Esophagus squamous epithelium (tissue), 5 donors: ENCODE measurements at regions not wholly inside any gene's neighbourhood (a gene's known extent, or its start where the extent isn't known, plus 50 kb on each side); places are given as distances from the start of the nearest gene placed in this dataset.

Source experiments
- DNase-seq: peaks from one replicate; lab custom pipeline; 2025; lab: John Stamatoyannopoulos, UW
- H3K27ac ChIP-seq, 4 donors: fragments of 200-600 bp; sonication (generic); one replicate each; pipeline ENCODE4 v1.5.1; 2016 to 2019; ENCODE audit warnings: mild to moderate bottlenecking in 1 of 4
- H3K27me3 ChIP-seq, 4 donors: fragments of 200-600 bp; sonication (generic); 1 replicate in 3 of 4; 2 replicates in 1 of 4; pipeline versions ENCODE4 v1.5.1 to v1.6.0; 2017 to 2021; ENCODE audit warnings: antibody characterized with exemption in 1 of 4
- H3K36me3 ChIP-seq, 3 donors: fragments of 200-600 bp; sonication (generic); one replicate each; pipeline ENCODE4 v1.5.1; 2016 to 2019
- H3K4me1 ChIP-seq, 3 donors: fragments of 200-600 bp; sonication (generic); one replicate each; pipeline ENCODE4 v1.5.1; 2017 to 2019
- H3K4me3 ChIP-seq, 4 donors: fragments of 200-600 bp; sonication (generic); 1 replicate in 3 of 4; 2 replicates in 1 of 4; pipeline ENCODE4 v1.5.1; 2016 to 2019; ENCODE audit warnings: mild to moderate bottlenecking in 2 of 4, moderate library complexity in 1 of 4
- H3K9me3 ChIP-seq, 3 donors: fragments of 200-600 bp; sonication (generic); one replicate each; pipeline ENCODE4 v1.5.1; 2016 to 2019
- POLR2A ChIP-seq, 4 donors: fragments of 450-650 bp; IDR thresholded peaks; one replicate each; pipeline ENCODE4 v1.6.1; 2017; ENCODE audit warnings: antibody characterized with exemption in 4 of 4, mild to moderate bottlenecking in 4 of 4, moderate library complexity in 3 of 4
- whole genome bisulfite sequencing, 2 donors: methylation state at CpG; one replicate each; pipeline ENCODE4 v1.1.5; 2018; 5-methylcytosine and 5-hydroxymethylcytosine counted together
- intact Hi-C: fragments of 100-400 bp; cut with DNase I; formaldehyde crosslinking; loops from one replicate; pipeline ENCODE4 v1.15.0; 2022
- TF ChIP-seq, protein P1 (sequence below), 6 experiments: fragments of 450-650 bp in 4 of 6; fragments of 200-600 bp in 2 of 6; sonication (generic) in 2 of 6; IDR thresholded peaks; one replicate each; pipeline ENCODE4 v1.5.1; 2016 to 2019; ENCODE audit warnings: antibody characterized with exemption in 6 of 6, mild to moderate bottlenecking in 4 of 6, moderate library complexity in 4 of 6
- donor health status: DM: yes; HTN: yes; CAD: no.

DNA sequence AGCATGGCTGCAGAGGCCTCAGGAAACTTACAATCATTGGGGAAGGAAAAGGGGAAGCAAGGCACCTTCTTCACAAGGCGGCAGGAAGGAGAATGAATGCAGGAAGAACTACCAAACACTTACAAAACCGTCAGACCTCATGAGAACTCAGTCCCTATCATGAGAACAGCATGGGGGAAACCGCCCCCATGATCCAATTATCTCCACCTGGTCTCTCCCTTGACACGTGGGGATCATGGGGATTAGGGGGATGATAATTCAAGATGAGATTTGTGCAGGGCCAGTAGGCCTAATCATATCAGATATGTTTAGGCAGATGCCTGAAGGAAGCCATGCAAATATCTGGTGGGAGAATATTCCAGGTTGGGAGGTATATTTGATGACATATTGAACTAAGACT lies 1176.4 kb upstream of the CDH18 start:
- H3K9me3 ChIP-seq = no peaks in the 10 kb centered on the region
- intact Hi-C loops = no loop called here
- H3K4me1 ChIP-seq = no peaks in the 10 kb centered on the region
- TF ChIP-seq, protein P1, sequence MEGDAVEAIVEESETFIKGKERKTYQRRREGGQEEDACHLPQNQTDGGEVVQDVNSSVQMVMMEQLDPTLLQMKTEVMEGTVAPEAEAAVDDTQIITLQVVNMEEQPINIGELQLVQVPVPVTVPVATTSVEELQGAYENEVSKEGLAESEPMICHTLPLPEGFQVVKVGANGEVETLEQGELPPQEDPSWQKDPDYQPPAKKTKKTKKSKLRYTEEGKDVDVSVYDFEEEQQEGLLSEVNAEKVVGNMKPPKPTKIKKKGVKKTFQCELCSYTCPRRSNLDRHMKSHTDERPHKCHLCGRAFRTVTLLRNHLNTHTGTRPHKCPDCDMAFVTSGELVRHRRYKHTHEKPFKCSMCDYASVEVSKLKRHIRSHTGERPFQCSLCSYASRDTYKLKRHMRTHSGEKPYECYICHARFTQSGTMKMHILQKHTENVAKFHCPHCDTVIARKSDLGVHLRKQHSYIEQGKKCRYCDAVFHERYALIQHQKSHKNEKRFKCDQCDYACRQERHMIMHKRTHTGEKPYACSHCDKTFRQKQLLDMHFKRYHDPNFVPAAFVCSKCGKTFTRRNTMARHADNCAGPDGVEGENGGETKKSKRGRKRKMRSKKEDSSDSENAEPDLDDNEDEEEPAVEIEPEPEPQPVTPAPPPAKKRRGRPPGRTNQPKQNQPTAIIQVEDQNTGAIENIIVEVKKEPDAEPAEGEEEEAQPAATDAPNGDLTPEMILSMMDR (IDR thresholded peaks at IDR 0.05) = no peak
- no peak for TF ChIP-seq POLR2A (IDR thresholded peaks at IDR 0.05)
- 52 to 53% methylated on average over 4 of the region's 4 CpGs for WGBS, 2 donors
- no peak for DNase-seq
- no peaks in the 10 kb centered on the region for H3K27me3 ChIP-seq
- no peak overlapping the region for H3K4me3 ChIP-seq
- H3K36me3 ChIP-seq = no peaks in the 10 kb centered on the region
- H3K27ac ChIP-seq = no peak overlapping the region

DNA sequence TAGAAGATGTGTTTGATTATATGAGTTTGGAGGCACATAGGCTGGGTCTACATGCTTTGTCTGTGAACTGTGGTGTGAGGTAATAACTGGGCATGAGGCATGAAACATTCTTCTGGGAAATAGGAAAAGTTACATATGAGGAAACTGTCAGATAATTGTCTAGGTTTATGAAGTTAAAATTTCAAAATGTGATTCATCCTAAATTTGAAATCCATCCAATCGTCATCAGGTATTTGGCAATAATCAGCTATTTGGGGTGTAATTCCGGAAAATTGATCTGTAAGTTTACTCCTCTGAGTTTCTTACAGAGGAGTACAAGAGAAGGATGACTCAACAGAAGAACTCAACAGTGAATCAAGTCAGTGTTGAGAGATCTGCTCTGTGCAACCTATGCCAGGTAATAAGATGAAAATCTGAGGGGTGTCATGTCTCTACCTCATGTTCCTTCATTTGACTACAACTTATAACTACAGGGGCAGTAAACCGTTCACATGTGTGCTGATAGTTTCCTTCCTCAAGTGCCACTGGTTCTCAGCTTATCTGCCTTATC lies 1171.6 kb upstream of the CDH18 start:
- Histone ChIP-seq H3K36me3 (no peaks in the 10 kb centered on the region), H3K4me3 (no peak overlapping the region), H3K9me3 (no peaks in the 10 kb centered on the region), H3K27me3 (no peaks in the 10 kb centered on the region), H3K27ac (no peak overlapping the region), H3K4me1 (no peaks in the 10 kb centered on the region)
- intact Hi-C loops = no loop called here
- 62 to 64% methylated on average over 3 of the region's 3 CpGs for WGBS, 2 donors
- TF ChIP-seq, protein P1 (IDR thresholded peaks at IDR 0.05) = no peak
- no peak for TF ChIP-seq POLR2A (IDR thresholded peaks at IDR 0.05)
- DNase-seq = no peak

DNA sequence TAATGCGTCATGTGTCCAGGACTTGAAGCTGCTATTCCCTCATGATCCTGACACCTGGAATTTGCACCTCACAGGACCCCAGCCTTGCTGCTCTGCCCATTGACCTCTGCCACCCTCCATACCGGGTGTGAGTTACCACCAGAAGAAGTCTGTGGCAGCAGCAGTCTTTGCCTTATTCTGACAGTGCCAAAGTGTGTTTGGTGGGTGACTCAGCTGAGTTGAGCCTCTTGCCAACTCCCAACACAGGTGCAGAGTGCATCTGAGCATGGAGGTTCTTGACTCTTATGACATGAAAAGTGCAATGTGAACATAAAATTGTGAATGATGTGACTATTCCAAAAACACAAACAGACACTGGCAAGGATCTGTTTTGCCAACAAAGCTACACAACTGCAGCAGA lies 1166.5 kb upstream of the CDH18 start:
- no peaks in the 10 kb centered on the region for H3K36me3 ChIP-seq
- TF ChIP-seq, protein P1 (IDR thresholded peaks at IDR 0.05) = no peak
- TF ChIP-seq POLR2A (IDR thresholded peaks at IDR 0.05) = no peak

DNA sequence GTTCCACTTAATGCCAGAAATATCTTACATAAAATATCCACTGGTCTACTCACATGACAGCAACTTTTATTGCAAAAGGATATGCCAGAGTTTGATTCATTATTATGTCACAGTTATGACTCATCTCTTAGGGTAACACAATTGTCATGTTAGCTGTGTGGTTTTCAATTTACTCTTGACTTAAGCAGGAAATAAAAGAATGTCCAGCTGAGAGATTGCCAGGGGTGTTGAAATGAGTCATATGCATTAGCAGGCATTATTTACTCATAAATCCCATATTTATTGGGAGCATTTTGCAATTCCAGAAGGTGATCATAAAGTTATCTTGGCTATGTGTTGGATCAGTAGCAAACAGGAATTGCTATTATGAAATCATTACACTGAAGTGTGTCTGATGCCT lies 1164.6 kb upstream of the CDH18 start:
- intact Hi-C loops = no loop called here
- no peaks in the 10 kb centered on the region for H3K36me3 ChIP-seq
- no peak for DNase-seq
- no peak overlapping the region for H3K27ac ChIP-seq
- H3K9me3 ChIP-seq = no peaks in the 10 kb centered on the region
- H3K4me1 ChIP-seq = no peaks in the 10 kb centered on the region
- TF ChIP-seq, protein P1 (IDR thresholded peaks at IDR 0.05) = no peak
- TF ChIP-seq POLR2A (IDR thresholded peaks at IDR 0.05) = no peak
- no peak overlapping the region for H3K4me3 ChIP-seq
- no peaks in the 10 kb centered on the region for H3K27me3 ChIP-seq

More for the DNA sequence above, 1166.5 kb upstream of the CDH18 start:
- Histone ChIP-seq H3K9me3 (no peaks in the 10 kb centered on the region), H3K27ac (no peak overlapping the region), H3K4me3 (no peak overlapping the region), H3K4me1 (no peaks in the 10 kb centered on the region), H3K27me3 (no peaks in the 10 kb centered on the region)
- intact Hi-C loops = no loop called here
- 80% methylated on average over 2 of the region's 2 CpGs; no CpG with 5 or more reads in 1 of the 2 donors for whole genome bisulfite sequencing, 2 donors
- no peak for DNase-seq

DNA sequence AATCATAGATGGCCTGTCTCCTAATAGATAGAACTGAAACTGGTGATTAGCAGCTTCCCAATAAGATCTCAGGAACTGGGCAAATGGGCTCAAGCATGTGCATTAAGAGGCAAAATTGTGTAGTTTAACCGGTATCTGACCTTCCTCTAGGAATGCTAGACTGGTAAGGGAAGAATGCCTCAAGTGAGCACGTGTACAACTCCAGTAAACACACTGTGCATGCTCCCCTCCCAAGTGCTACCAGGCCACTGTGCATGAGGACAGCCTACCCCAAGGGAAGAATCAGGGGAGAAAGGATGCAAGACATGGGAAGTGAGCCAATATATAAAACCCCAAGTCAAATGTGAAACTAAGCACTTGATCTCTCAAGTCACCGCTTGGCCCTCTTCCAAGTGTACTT lies 1157.4 kb upstream of the CDH18 start:
- Histone ChIP-seq H3K4me1 (no peaks in the 10 kb centered on the region), H3K27me3 (no peaks in the 10 kb centered on the region), H3K4me3 (no peak overlapping the region), H3K9me3 (no peaks in the 10 kb centered on the region), H3K27ac (no peak overlapping the region), H3K36me3 (no peaks in the 10 kb centered on the region)
- whole genome bisulfite sequencing, 2 donors = 71 to 80% methylated on average over 3 of the region's 3 CpGs
- DNase-seq = no peak
- TF ChIP-seq POLR2A (IDR thresholded peaks at IDR 0.05) = no peak
- TF ChIP-seq, protein P1 (IDR thresholded peaks at IDR 0.05) = no peak
- intact Hi-C loops = no loop called here
